ENCODE measurements at regions not wholly inside any gene's neighbourhood (a gene's known extent, or its start where the extent isn't known, plus 50 kb on each side); places are given as distances from the start of the nearest gene placed in this dataset.
"Not testable (repeated sequence)": the region's sequence is repeated elsewhere in the genome, so short reads cannot be mapped to it uniquely, and the experiment has no call there.

- TF ChIP-seq CTCF, EP300 (IDR thresholded peaks at IDR 0.05): not testable (repeated sequence)
These were observed 61.9 kb downstream of the GOLGA8T start for GRCh38 chr15:30196769-30197168.
